HG03342 (cell line): ENCODE measurements at regions not wholly inside any gene's neighbourhood (a gene's known extent, or its start where the extent isn't known, plus 50 kb on each side); places are given as distances from the start of the nearest gene placed in this dataset.

ENCODE experiments used
- ATAC-seq: cut with Tn5 transposase; IDR thresholded peaks from one replicate; pipeline ENCODE4 v1.9.1; 2021; ENCODE audit warnings: mild to moderate bottlenecking, moderate library complexity; ENCODE audit not compliant: unreplicated experiment

DNA sequence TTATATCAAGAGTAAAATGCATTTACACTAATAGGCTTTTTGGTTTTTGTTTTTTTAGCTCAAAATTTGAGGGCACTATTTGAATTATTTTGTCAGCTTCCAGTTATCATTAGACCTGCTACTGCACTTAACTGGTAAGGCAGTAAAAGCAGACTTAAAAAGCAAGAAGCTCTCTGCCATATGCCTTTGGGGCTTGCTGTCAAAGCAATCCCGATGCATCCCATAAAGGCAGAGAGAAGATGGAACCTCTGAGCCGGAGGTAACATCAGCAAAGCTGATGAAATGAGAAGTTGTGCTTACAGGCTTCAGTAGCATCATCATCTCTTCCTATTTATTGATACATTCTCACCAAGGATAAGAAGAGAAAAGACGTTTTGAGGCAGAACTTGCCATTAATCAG is 1414.3 kb upstream of the CDH6 start:
- ATAC-seq: no peak

GRCh38 chr5:29777373-29777772 is 1416.1 kb upstream of the CDH6 start:
- no peak for ATAC-seq

GRCh38 chr5:29770936-29771335 is 1422.5 kb upstream of the CDH6 start:
- no peak for ATAC-seq

- no peak for ATAC-seq
These were observed 1424.0 kb upstream of the CDH6 start for GRCh38 chr5:29769474-29769873.

GRCh38 chr5:29758986-29759421 is 1434.5 kb upstream of the CDH6 start:
- no peak for ATAC-seq

DNA sequence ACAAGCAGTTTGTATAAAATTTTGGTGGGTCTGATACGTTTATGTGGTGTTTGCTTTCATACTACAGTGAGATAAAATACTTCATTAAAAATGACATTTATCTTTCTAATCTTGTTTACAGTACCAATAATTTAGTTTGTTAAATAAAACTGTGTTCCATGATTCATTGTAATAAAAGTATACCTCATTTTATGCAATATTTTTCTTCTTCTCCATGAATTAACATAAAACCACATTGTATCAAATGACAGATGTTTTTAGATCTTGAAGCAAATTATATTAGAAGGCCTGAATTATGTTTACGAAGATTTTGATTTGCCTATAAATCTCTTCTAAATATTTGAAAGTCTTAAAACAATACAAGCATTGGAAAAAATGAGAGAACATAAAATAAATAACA is 1443.0 kb upstream of the CDH6 start:
- ATAC-seq: no peak

DNA sequence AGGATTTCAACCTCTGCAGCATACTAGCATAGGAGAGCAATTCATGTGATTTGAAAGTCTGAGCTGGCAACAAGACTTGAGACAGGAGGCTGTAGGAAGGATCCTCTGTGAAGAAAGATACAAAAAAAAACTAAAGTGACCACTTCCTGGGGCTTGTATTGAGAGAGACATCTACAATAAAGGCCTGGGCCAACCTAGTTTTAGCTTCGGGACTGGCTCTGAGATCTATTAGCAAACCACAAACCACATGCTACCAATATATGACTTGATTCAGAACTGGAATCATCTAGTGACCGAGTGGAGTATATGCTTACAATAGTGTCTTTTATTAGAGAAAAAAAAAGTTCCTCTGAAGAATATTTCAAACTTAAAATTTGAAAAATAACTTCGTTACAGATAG is 1448.9 kb upstream of the CDH6 start:
- no peak for ATAC-seq

GRCh38 chr5:29720954-29721353 is 1472.5 kb upstream of the CDH6 start:
- no peak for ATAC-seq

GRCh38 chr5:29719171-29719570 is 1474.3 kb upstream of the CDH6 start:
- ATAC-seq: no peak

- ATAC-seq: no peak
These were observed 1478.3 kb upstream of the CDH6 start for GRCh38 chr5:29715167-29715566.

- no peak for ATAC-seq
These were observed 1490.6 kb upstream of the CDH6 start for GRCh38 chr5:29702875-29703274.

- ATAC-seq: no peak
These were observed 1491.9 kb upstream of the CDH6 start for GRCh38 chr5:29701600-29701999.

GRCh38 chr5:29697785-29698414 is 1495.6 kb upstream of the CDH6 start:
- no peak for ATAC-seq

DNA sequence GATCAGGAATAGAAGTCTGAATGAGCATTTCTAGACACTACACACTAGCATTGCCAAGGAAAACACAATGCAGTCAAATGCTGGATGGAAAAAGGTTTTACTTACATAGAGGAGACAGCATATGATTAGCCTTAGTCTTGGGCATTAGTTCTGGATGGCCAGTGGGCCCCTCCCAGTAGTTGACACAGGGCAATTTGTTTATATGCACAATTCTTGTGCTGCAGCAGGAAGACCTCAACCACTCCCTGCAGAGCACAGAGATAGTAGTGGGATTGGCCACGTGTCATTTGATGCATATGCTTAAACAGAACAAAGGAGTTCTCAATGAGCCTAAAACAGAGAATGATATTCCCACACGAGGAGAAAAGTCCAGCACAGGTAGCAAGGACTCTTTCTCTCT is 1496.2 kb upstream of the CDH6 start:
- no peak for ATAC-seq

- ATAC-seq: no peak
These were observed 1520.8 kb upstream of the CDH6 start for GRCh38 chr5:29672678-29673077.

DNA sequence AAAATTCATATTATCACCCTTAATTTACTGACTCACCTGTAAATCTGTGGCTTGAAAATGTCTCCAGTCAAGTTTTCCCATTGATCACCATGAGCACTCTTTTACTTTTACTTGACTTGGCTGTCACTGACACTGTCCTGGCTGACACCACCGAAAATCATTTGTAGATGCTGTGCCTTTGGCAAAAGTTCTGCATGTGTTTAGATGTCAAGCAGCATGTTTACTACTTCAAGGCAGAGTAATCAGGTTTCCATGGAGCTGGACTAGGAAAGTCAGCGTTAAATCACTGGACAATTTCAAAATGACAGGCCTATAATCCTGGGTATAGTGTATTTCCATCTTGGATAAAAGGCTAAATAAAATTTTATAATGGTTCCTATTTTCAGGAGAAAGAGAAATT is 1530.6 kb upstream of the CDH6 start:
- no peak for ATAC-seq

DNA sequence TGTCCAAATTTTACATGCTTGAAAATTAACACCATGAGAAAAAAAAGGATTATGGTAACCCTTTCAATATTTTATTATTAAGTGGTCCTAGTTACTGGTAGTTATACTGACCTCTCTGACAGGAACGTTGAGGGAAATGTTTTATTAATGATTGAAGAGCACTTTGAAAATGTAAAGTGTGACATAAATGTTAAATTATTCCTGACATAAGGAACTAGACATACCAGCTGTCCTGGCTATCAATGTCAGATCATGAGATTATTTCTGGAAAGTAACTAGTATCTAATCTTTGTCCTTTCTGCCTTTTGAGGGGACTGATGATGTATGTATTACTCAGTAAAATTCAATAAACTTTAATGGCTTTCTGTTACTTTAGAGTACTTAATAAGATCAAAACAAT is 1538.5 kb upstream of the CDH6 start:
- ATAC-seq: no peak

DNA sequence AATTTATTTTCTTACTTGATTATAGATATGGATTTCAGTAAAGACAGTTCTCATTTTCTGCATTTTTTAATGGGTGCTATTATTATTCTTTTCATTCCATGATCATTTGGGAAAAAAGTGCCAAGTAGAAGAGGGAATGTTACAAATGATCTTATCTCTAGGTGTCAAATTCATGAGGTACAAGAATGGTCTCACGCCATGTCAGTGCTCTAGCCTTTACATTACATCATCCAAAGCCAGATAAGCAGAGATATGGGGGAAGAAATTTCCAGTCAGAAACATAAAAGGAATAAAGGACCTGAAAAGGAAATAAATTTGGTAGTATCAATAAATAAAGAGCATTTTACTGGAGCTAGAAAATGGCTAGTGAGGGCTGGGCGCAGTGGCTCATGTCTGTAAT is 1544.2 kb upstream of the CDH6 start:
- ATAC-seq: no peak

DNA sequence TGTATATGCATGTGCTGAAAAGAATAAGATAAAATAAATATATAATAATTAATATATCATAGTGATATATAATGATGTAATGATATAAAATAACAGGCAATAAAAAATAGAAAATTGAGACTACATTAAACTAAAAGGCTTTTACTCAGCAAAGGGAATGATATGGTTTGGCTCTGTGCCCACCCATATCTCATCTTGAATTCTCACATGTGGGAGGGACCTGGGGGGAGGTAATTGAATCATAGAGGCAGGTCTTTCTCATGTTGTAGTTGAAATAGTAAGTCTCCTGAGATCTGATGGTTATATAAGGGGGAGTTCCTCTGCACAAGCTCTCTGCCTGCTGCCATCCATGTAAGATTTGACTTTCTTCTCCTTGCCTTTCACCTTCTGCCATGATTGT is 1550.9 kb upstream of the CDH6 start:
- ATAC-seq: no peak

- ATAC-seq: no peak
These were observed 1579.3 kb upstream of the CDH6 start for GRCh38 chr5:29614206-29614605.

DNA sequence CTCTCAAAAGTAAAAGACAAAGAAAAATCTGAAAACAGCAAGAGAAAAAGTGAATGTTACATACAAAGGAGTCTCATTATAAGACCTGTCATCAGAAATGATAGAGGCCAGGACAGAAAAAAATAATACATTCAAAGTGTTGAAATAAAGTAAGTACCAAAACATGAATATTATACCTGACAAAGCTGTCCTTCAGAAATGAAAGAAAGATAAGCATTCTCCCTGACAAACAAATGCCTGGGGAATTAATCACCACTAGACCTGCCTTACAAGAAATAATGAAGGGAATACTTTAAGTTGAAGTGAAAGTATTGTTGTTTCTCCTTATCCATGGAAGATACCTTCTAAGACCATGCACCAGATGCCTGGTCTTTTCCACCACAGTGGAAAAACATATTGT is 1605.2 kb upstream of the CDH6 start:
- no peak for ATAC-seq

DNA sequence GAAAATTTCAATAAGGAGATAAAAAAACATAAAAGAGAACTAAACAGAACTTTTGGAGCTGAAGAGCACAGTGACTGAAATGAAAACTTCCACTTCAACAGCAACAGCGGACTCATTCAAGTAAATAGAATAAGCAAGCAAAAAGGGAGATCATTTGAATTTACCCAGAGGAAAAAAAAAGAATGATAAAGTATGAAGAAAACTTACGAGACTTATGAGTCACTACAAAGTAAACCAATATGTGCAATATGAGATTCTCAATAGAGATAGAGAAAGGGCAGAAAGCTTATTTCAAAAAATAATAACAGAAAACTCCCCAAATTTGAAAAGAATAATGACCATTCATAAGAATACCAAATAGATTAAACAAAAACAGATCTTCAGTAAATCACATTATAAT is 1605.7 kb upstream of the CDH6 start:
- no peak for ATAC-seq

GRCh38 chr5:29568028-29568427 is 1625.5 kb upstream of the CDH6 start:
- ATAC-seq: no peak
